Inflammatory macrophage (primary cell): ENCODE measurements at regions not wholly inside any gene's neighbourhood (a gene's known extent, or its start where the extent isn't known, plus 50 kb on each side); places are given as distances from the start of the nearest gene placed in this dataset.
"Not testable (repeated sequence)": the region's sequence is repeated elsewhere in the genome, so short reads cannot be mapped to it uniquely, and the experiment has no call there.

Source experiments
- DNase-seq, 2 donors: peaks; one replicate each; pipeline ENCODE4 v3.0.0-alpha.2; 2020 to 2022

DNA sequence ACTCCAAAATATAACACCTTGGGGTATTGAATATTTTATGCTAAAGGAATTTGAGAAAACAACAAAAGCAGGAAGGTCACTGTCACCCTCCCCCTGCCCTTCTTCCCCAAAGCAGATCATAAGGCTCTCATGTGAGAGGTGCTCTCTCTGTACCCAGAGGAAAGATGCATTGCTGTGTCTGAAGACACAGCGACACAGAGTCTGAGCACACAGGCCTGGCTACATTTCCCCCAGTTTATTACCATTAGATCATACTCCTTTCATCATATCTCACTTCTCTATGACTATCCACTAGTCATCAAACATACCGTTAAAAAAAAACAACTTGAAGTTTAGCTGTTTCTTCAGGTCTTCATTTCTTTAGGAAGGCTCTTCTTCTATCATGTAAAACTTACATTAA, 127.1 kb downstream of the PPIAL4G start:
- DNase-seq = peak; percentile 90 to 96

DNA sequence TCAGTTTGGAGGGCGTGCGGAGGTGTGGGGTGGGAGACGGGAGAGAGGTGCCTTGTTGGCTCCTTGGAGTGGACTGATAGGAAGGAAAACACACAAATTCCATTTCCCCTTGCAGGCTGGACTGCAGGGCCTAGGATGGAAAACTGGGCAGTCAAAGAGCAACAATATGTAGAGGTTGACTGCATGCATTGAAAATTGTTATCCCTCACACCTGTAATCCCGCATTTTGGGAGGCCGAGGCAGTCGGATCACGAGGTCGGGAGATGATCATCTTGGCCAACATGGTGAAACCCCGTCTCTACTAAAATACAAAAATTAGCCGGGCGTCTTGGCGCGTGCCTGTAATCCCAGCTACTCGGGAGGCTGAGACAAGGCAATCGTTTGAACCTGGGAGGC, 128.2 kb downstream of the PPIAL4G start:
- no peak for DNase-seq

GRCh38 chr1:148354284-148354912, 128.7 kb downstream of the PPIAL4G start:
- DNase-seq = no peak

- peak; percentile 36 to 60 for DNase-seq
These were observed 129.4 kb downstream of the PPIAL4G start for GRCh38 chr1:148353461-148354283.

DNA sequence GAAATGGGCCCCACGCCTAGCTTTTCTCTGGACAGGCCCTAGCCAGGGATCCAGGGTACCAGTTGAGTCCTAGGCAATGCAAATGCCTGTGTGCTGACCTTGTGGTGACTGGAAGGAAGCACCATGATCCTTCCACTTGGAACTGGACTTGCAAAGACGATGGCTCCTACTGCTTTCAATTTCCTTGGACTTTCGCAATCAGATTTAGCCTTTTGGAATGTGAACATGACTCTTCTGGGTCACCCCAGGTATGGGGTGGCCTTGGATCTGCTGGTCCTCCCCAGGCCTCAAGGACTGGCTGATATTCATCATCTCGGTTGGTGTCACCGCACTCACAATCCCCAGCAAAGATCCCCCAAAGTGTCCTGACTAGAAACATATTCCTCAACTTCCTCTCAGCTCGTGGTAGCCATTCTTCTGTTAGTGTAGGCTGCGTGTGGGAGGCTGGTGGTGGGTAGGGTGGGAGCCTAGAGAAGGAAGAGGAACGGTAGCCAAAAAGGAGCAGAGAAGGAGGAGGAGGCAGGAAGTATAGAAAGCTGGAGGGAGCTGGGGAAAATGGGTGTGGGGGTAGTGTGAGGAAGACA, 130.5 kb downstream of the PPIAL4G start:
- DNase-seq = peak in 1 of 2 donors; percentile 62

DNA sequence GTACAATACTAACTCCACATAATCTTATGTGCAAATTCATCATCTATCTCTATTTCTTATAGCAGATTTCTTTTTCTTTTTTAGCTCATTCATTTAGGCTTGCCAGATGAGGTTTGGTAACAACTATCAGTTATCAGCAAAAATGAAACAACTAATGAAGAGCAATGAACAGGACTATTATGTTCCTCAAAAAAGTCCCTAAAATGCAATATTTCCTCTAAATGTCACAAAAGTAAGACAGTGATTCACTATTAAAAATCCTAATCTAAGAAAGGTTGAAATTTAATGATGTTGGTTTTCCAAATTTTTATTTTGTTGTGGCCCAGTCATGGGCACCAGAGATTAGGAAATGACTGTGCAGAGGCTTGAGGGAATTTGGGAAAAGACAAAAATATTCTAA, 135.3 kb downstream of the PPIAL4G start:
- no peak for DNase-seq

- DNase-seq = peak; percentile 37 to 42
These were observed 137.4 kb downstream of the PPIAL4G start for GRCh38 chr1:148345659-148346151.

GRCh38 chr1:148344651-148345050, 138.5 kb downstream of the PPIAL4G start:
- peak; percentile 69 to 74 for DNase-seq

GRCh38 chr1:148341729-148342128, 141.4 kb downstream of the PPIAL4G start:
- not testable (repeated sequence) for DNase-seq

GRCh38 chr1:148336121-148336918, 146.8 kb downstream of the PPIAL4G start:
- not testable (repeated sequence) for DNase-seq

DNA sequence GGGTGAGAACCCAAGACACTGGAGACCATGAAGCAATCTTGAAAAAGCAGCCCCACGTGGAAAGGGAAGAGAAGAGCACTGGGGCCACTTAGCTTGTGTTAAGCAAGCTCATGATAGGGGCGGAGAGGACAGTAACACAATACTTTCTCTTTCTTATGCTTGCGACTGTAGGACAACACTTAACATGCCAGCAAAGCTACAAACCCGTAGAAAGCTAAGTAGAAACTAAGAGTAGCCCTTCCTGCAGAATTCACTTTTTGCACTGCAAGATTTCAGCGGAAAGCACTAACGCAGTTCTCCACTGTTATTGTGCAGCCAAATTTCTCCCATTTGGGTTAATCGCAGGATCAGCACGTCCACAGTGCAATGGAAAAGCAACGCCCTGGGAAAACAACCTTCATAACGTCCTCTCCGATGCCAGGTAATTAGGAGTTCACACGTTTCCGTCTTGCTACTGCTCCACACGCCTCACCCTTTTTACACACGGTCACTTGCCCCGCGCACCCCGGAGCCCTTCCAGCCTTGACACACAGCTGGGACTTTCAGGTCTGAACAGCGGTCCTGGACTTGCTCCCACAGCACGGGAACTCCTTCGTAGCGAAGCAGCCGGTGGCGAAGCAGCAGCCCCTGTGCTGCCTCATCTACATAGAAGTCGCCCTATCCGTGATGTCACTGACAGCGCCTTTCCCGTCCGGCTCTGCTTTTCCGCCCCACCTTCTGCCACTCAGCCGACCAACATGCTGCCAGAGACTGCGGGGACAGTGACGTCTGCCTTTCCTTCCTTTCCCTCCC, 148.6 kb downstream of the PPIAL4G start:
- peak; percentile 95 to 98 for DNase-seq

- DNase-seq = no peak
These were observed 149.2 kb downstream of the PPIAL4G start for GRCh38 chr1:148333875-148334338.

GRCh38 chr1:148328884-148329283, 154.2 kb downstream of the PPIAL4G start:
- no peak for DNase-seq

DNA sequence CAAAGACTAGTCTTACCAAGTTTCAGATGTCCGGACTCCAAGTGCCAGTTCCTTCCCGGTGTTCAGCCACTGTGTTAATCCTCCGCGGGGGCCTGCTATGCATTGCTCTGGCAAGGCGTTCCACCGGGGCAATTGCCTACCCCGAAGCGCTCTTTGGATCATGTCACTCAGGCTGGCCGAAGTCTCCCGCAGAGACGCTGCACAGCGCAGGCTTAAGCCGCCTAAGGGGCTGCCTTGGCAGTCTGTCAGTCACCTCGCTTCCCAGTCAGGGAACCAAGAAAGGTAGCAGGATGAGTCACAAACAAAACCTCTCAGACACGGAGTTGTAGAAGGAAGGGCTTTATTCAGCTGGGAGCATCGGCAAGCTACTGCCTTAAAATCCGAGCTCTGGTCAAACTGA, 158.1 kb downstream of the PPIAL4G start:
- not testable (repeated sequence) for DNase-seq

- not testable (repeated sequence) for DNase-seq
These were observed 158.6 kb downstream of the PPIAL4G start for GRCh38 chr1:148324465-148324864.

DNA sequence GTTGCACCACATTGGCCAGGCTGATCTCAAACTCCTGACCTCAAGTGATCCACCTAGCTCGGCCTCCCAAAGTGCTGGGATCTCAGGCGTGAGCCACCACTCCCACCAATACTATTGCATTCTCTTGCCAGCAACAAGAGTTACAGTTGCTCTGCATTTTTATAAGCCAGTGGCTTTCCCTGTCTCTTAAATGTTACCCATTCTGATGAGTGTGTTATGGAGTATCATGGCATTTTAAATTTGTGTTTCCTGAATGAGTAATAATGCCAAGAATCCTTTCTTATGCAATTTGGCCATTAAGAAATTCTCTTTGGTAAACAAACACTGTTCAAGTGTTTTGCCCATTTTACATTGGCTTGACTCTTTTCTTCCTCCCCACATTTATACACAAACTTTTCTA, 163.0 kb downstream of the PPIAL4G start:
- not testable (repeated sequence) for DNase-seq

GRCh38 chr1:148318904-148319242, 164.2 kb downstream of the PPIAL4G start:
- no peak for DNase-seq

GRCh38 chr1:148318123-148318903, 164.8 kb downstream of the PPIAL4G start:
- peak; percentile 82 to 86 for DNase-seq

DNA sequence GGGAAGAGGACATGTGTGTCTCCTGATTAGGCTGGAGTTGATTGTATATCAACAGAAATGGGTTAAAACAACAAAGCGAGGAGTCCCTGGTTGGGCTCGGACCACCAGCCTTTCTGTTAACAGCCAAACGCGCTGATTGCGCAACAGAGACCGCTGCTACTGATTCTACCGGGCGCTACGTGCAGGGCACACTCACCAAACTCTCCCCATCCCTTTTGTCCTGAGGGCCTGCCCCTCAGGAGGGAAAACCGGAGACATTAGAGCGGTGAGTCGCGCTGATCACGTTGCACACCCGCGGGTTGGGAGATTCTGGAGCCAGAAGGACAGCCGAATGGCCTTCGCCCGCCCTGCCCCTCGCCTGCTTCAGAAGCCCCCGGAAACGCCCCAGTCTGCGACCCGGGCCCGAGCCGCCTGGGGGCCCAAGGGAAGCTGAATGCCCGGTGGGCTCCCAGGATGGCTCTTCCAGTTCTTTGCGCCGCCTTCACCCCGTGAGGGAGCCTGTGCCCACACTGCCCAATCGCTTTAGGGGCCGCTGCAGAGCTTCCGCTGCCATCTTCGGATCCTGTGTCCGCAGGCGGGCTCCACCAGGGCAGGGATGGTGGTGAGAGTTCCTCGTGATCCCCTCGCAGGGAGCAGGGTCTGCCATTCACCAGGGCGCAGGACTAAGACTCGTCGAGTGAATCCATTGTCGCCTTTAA, 165.4 kb upstream of the NBPF11 start:
- no peak for DNase-seq
